K562 (cell line): ENCODE measurements at regions not wholly inside any gene's neighbourhood (a gene's known extent, or its start where the extent isn't known, plus 50 kb on each side); places are given as distances from the start of the nearest gene placed in this dataset.

Experiments
- ATAC-seq: fragments of 200-7000 bp; cut with Tn5 transposase; 3 replicates; pipeline ENCODE4 v1.9.1; 2020; ENCODE audit warnings: moderate library complexity
- BruUV-seq: library from RNA; stranded (reverse); fragments of 400-500 nt; replicated peaks from 2 replicates; lab custom pipeline; 2021; lab: Mats Ljungman, UMichigan
- CTCF ChIA-PET: fragments of 300-600 bp; formaldehyde crosslinking; extraction: SDS; loops from one replicate; lab custom pipeline; 2021; ENCODE audit warnings: low intra/inter-chr PET ratio; lab: Yijun Ruan, JAX
- POLR2A ChIA-PET: fragments of 300-600, 350-650 bp; sonication (Branson Sonifier 250); formaldehyde crosslinking; extraction: SDS; loops from one replicate; lab custom pipeline; 2021; ENCODE audit warnings: antibody characterized with exemption, inconsistent platforms; lab: Yijun Ruan, JAX
- DNase-seq, 4 experiments: peaks; one replicate each; pipeline versions ENCODE4 v3.0.0 to v3.0.0-alpha.2; 2011 to 2018; ENCODE audit warnings: low spot score in 3 of 4, mixed read lengths in 3 of 4; ENCODE audit errors: extremely low read depth in 1 of 4
- FAIRE-seq: peaks from 2 replicates; lab custom pipeline; 2011; peaks lifted over from hg19 to GRCh38; lab: Jason Lieb, UNC
- H2AFZ ChIP-seq: 2 replicates; pipeline ENCODE4 v1.6.0; 2011; ENCODE audit warnings: low read depth, low read length, control low read depth, inconsistent platforms
- H3K27ac ChIP-seq: fragments of 200-600 bp; 3 replicates; pipeline ENCODE4 v1.8.0; 2011; ENCODE audit warnings: low read depth, mild to moderate bottlenecking, control low read depth, inconsistent platforms, low read length, moderate library complexity, mixed read lengths; ENCODE audit errors: extremely low read depth
- H3K27me3 ChIP-seq, 2 experiments: fragments of 300-600 bp in 1 of 2; 2 replicates in 1 of 2; 3 replicates in 1 of 2; pipeline versions ENCODE4 v1.6.0 to v1.8.0; 2011; ENCODE audit warnings: inconsistent platforms in 2 of 2, low read length in 2 of 2, mild to moderate bottlenecking in 1 of 2, mixed read lengths in 1 of 2, moderate library complexity in 1 of 2; ENCODE audit not compliant: control insufficient read depth in 2 of 2, insufficient read depth in 2 of 2
- H3K36me3 ChIP-seq: fragments of 300-600 bp; 3 replicates; pipeline ENCODE4 v1.8.0; 2011; ENCODE audit warnings: mild to moderate bottlenecking, low read length, inconsistent platforms; ENCODE audit not compliant: control insufficient read depth, insufficient read depth
- H3K4me1 ChIP-seq, 2 experiments: fragments of 200-600 bp in 1 of 2; replicated peaks in 1 of 2; 2 replicates in 1 of 2; 3 replicates in 1 of 2; pipeline versions ENCODE4 v1.5.1 to v1.8.0; 2011; ENCODE audit warnings: inconsistent platforms in 2 of 2, low read length in 2 of 2, mild to moderate bottlenecking in 1 of 2, mixed read lengths in 1 of 2, moderate library complexity in 1 of 2; ENCODE audit not compliant: control insufficient read depth in 2 of 2, insufficient read depth in 2 of 2
- H3K4me2 ChIP-seq: 2 replicates; pipeline ENCODE4 v1.6.1; 2011; ENCODE audit warnings: low read length, control low read depth, inconsistent platforms, mixed read lengths; ENCODE audit not compliant: insufficient read depth
- H3K4me3 ChIP-seq: fragments of 200-600 bp; sonication (generic), shearing (Covaris generic); 2 replicates; pipeline ENCODE4 v1.5.1; 2016; ENCODE audit warnings: control low read depth, inconsistent platforms
- H3K79me2 ChIP-seq: fragments of 200-600 bp; 3 replicates; pipeline ENCODE4 v1.8.0; 2011; ENCODE audit warnings: low read length, inconsistent platforms; ENCODE audit not compliant: control insufficient read depth, insufficient read depth
- H3K9ac ChIP-seq, 2 experiments: 2 replicates each; pipeline versions ENCODE4 v1.6.0 to v1.6.1; 2011; ENCODE audit warnings: low read depth in 2 of 2, low read length in 2 of 2, control low read depth in 1 of 2, inconsistent platforms in 1 of 2, mild to moderate bottlenecking in 1 of 2, mixed read lengths in 1 of 2; ENCODE audit not compliant: insufficient read depth in 1 of 2
- H3K9me1 ChIP-seq: one replicate; pipeline ENCODE4 v1.6.0; 2011; ENCODE audit warnings: inconsistent platforms, mild to moderate bottlenecking, low read length, moderate library complexity; ENCODE audit not compliant: control insufficient read depth, insufficient read depth
- H3K9me3 ChIP-seq: replicated peaks from 2 replicates; pipeline ENCODE4 v1.5.1; 2011; ENCODE audit warnings: low read depth, low read length, inconsistent platforms; ENCODE audit not compliant: control insufficient read depth, insufficient read depth
- H4K20me1 ChIP-seq: replicated peaks from 2 replicates; pipeline ENCODE4 v1.6.1; 2011; ENCODE audit warnings: low read length, inconsistent platforms, mixed read lengths; ENCODE audit not compliant: control insufficient read depth, insufficient read depth
- CREB3L1 ChIP-seq: fragments of 450-650 bp; IDR thresholded peaks from 2 replicates; pipeline ENCODE4 v1.6.1; 2014; ENCODE audit warnings: low read depth, mild to moderate bottlenecking, moderate library complexity, borderline replicate concordance
- E2F1 ChIP-seq: sonication (generic); formaldehyde crosslinking; IDR thresholded peaks from 2 replicates; pipeline ENCODE4 v1.8.1; 2023; ENCODE audit warnings: mild to moderate bottlenecking, missing genetic modification reagents, moderate library complexity
- HMG20A ChIP-seq: fragments of 450-650 bp; formaldehyde crosslinking; conservative IDR thresholded peaks from 2 replicates; pipeline ENCODE4 v1.4.0; 2020; ENCODE audit warnings: mild to moderate bottlenecking, mixed read lengths
- LCOR ChIP-seq: sonication (generic); formaldehyde crosslinking; IDR thresholded peaks from 2 replicates; pipeline ENCODE4 v1.8.0; 2022; ENCODE audit warnings: mild to moderate bottlenecking, missing genetic modification reagents
- MTA3 ChIP-seq: fragments of 450-650 bp; formaldehyde crosslinking; IDR thresholded peaks from 2 replicates; pipeline ENCODE4 v1.6.1; 2017; ENCODE audit warnings: mild to moderate bottlenecking, borderline replicate concordance
- MYBL2 ChIP-seq, 2 experiments: fragments of 450-650 bp in 1 of 2; sonication (generic) in 1 of 2; formaldehyde crosslinking in 1 of 2; IDR thresholded peaks; 2 replicates each; pipeline versions ENCODE4 v1.6.1 to v1.8.1; 2017 to 2022; ENCODE audit warnings: borderline replicate concordance in 1 of 2, inconsistent platforms in 1 of 2, low read depth in 1 of 2, mild to moderate bottlenecking in 1 of 2, missing genetic modification reagents in 1 of 2, moderate library complexity in 1 of 2
- NFATC3 ChIP-seq: fragments of 450-650 bp; IDR thresholded peaks from 2 replicates; pipeline ENCODE4 v1.6.1; 2017; ENCODE audit warnings: mild to moderate bottlenecking
- NR4A1 ChIP-seq, 2 experiments: fragments of 250-450 bp in 1 of 2; fragments of 450-650 bp in 1 of 2; sonication (Bioruptor Pico) in 1 of 2; IDR thresholded peaks; 2 replicates each; pipeline versions ENCODE4 v1.4.0 to v1.6.1; 2016 to 2020; ENCODE audit warnings: mild to moderate bottlenecking in 2 of 2, missing compliant biosample characterization in 1 of 2, missing genetic modification characterization in 1 of 2, moderate library complexity in 1 of 2
- NRF1 ChIP-seq, 2 experiments: fragments of 450-650 bp; IDR thresholded peaks in 1 of 2; conservative IDR thresholded peaks in 1 of 2; 2 replicates each; pipeline ENCODE4 v1.6.1; 2014; ENCODE audit warnings: mild to moderate bottlenecking in 2 of 2
- PPARD ChIP-seq: fragments of 250-450 bp; sonication (Bioruptor Pico); IDR thresholded peaks from 2 replicates; pipeline ENCODE4 v1.8.0; 2022; ENCODE audit warnings: inconsistent platforms, mild to moderate bottlenecking, moderate library complexity
- SIX5 ChIP-seq, 2 experiments: IDR thresholded peaks; 2 replicates each; pipeline ENCODE4 v1.6.1; 2011; ENCODE audit warnings: low read length in 2 of 2, borderline replicate concordance in 1 of 2, low read depth in 1 of 2, mild to moderate bottlenecking in 1 of 2, moderate library complexity in 1 of 2; ENCODE audit not compliant: insufficient read depth in 1 of 2
- WGBS: fragments of 100-300 bp; shearing (Covaris generic); methylation state at CpG from one replicate; pipeline ENCODE4 v1.1.6; 2016; ENCODE audit warnings: low coverage, mixed read lengths; ENCODE audit not compliant: insufficient coverage; ENCODE audit errors: missing lambda C conversion rate; 5-methylcytosine and 5-hydroxymethylcytosine counted together
- in situ Hi-C: fragments of 300-500 bp; cut with MboI; formaldehyde crosslinking; loops from 4 replicates; pipeline ENCODE4 v1.15.0; 2018; ENCODE audit warnings: inconsistent platforms, mixed read lengths
- intact Hi-C: fragments of 100-400 bp; cut with micrococcal nuclease; formaldehyde crosslinking; loops from 2 replicates; pipeline ENCODE4 v1.14.2; 2022
- TF ChIP-seq, protein P1 (sequence below), 2 experiments: fragments of 450-650 bp; conservative IDR thresholded peaks; 2 replicates each; pipeline ENCODE4 v1.6.1; 2017; ENCODE audit warnings: mild to moderate bottlenecking in 2 of 2, moderate library complexity in 2 of 2
- TF ChIP-seq, protein P2 (sequence below): fragments of 450-650 bp; formaldehyde crosslinking; IDR thresholded peaks from 2 replicates; pipeline ENCODE4 v1.4.0; 2020; ENCODE audit warnings: mild to moderate bottlenecking, mixed read lengths

DNA sequence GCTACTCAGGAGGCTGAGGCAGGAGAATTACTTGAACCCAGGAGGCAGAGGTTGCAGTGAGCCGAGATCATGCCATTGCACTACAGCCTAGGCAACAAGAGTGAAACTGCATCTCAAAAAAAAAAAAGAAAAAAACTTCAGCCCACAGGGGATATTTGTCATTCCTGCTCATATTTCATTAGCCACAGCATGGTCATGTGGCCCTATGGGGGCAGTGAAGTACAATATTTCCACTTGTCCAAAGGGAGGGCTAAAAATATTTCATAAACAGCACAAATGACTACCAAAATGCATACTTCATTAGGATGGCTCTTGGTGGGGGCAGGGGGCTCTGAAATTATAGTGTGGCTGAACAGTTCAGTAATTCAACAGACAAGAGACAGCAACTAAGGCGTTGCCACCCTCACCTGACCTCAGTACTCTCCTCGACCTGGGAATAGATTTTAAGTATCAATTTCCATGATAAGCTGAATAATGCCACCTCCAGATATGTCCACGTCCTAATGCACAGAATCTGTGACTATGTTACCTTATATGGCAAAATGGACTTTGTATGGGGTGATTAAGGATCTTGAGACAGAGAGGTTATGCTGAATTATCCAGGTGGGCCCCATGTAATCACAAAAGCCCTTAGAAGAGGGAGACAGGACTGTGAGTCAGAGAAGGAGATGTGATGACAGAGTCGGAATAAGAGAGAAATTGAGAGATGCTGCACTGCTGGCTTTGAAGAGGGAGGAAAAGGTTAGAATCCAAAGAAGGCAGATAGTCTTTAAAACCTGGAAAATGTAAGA lies 158.2 kb upstream of the CRIM1 start:
- FAIRE-seq (no peak), ATAC-seq (no peak)
- H3K4me1 ChIP-seq: no peaks in the 10 kb centered on the region
- intact Hi-C loops: no loop called here
- no peak overlapping the region for H3K27ac ChIP-seq
- no peaks in the 10 kb centered on the region for H4K20me1 ChIP-seq
- POLR2A ChIA-PET: no interaction called here
- TF ChIP-seq, protein P1, sequence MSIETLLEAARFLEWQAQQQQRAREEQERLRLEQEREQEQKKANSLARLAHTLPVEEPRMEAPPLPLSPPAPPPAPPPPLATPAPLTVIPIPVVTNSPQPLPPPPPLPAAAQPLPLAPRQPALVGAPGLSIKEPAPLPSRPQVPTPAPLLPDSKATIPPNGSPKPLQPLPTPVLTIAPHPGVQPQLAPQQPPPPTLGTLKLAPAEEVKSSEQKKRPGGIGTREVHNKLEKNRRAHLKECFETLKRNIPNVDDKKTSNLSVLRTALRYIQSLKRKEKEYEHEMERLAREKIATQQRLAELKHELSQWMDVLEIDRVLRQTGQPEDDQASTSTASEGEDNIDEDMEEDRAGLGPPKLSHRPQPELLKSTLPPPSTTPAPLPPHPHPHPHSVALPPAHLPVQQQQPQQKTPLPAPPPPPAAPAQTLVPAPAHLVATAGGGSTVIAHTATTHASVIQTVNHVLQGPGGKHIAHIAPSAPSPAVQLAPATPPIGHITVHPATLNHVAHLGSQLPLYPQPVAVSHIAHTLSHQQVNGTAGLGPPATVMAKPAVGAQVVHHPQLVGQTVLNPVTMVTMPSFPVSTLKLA (conservative IDR thresholded peaks at IDR 0.05): no peak
- TF ChIP-seq HMG20A (no peak), E2F1 (CRISPR knock-in tag) (no peak), PPARD (no peak), MYBL2 (IDR thresholded peaks at IDR 0.05; ENCODE audit: low read depth) (no peak), MYBL2 (CRISPR knock-in tag; IDR thresholded peaks at IDR 0.05; ENCODE audit: borderline replicate concordance) (no peak), NFATC3 (no peak), SIX5 (IDR thresholded peaks at IDR 0.05; ENCODE audit: borderline replicate concordance in 1 of 2, insufficient read depth in 1 of 2, low read depth in 1 of 2, low read length in 2 of 2) (no peak), MTA3 (no peak), CREB3L1 (no peak), NRF1 (conservative IDR thresholded peaks at IDR 0.05 in 1 of 2, IDR thresholded peaks at IDR 0.05 in 1 of 2) (no peak), LCOR (CRISPR knock-in tag) (no peak), NR4A1 (CRISPR knock-in tag; IDR thresholded peaks at IDR 0.05) (no peak), NR4A1 (tag; IDR thresholded peaks at IDR 0.05) (no peak)
- TF ChIP-seq, protein P2, sequence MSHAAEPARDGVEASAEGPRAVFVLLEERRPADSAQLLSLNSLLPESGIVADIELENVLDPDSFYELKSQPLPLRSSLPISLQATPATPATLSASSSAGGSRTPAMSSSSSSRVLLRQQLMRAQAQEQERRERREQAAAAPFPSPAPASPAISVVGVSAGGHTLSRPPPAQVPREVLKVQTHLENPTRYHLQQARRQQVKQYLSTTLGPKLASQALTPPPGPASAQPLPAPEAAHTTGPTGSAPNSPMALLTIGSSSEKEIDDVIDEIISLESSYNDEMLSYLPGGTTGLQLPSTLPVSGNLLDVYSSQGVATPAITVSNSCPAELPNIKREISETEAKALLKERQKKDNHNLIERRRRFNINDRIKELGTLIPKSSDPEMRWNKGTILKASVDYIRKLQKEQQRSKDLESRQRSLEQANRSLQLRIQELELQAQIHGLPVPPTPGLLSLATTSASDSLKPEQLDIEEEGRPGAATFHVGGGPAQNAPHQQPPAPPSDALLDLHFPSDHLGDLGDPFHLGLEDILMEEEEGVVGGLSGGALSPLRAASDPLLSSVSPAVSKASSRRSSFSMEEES (CRISPR knock-in tag): no peak
- TF ChIP-seq, all 486 proteins: peak for 0
- H3K79me2 ChIP-seq: no peaks in the 10 kb centered on the region
- CTCF ChIA-PET: no interaction called here
- DNase-seq: no peak
- no peaks in the 10 kb centered on the region; the same call in 1 of the 2 replicates for H3K9me3 ChIP-seq
- H3K27me3 ChIP-seq: no peaks in the 10 kb centered on the region
- H3K4me3 ChIP-seq: no peak overlapping the region
- H3K36me3 ChIP-seq: no peaks in the 10 kb centered on the region
- H3K9ac ChIP-seq: no peak overlapping the region
- H2AFZ ChIP-seq: no peak overlapping the region
- WGBS: 2% methylated on average over 4 of the region's 5 CpGs
- no peak overlapping the region for H3K4me2 ChIP-seq
- in situ Hi-C loops: no loop called here
- BruUV-seq: no TSS peak
- H3K9me1 ChIP-seq: no peaks in the 10 kb centered on the region
